ENCODE measurements at regions not wholly inside any gene's neighbourhood (a gene's known extent, or its start where the extent isn't known, plus 50 kb on each side); places are given as distances from the start of the nearest gene placed in this dataset.

GRCh38 chr6:22021966-22022365, 274.9 kb downstream of the PRL start:
- no peak for DNase-seq (ENCODE audit: low spot score)

- no peak for DNase-seq (ENCODE audit: low spot score)
Measured at GRCh38 chr6:22023937-22024336, 272.9 kb downstream of the PRL start.

- no peak for DNase-seq (ENCODE audit: low spot score)
Measured at GRCh38 chr6:22024973-22025467, 271.8 kb downstream of the PRL start.

- DNase-seq (ENCODE audit: low spot score), result no peak
Measured at GRCh38 chr6:22025468-22026163, 271.2 kb downstream of the PRL start.

GRCh38 chr6:22026164-22026678, 270.6 kb downstream of the PRL start:
- DNase-seq (ENCODE audit: low spot score), result no peak

- DNase-seq (ENCODE audit: low spot score), result no peak
Measured at GRCh38 chr6:22027040-22027725, 269.7 kb downstream of the PRL start.

- no peak for DNase-seq (ENCODE audit: low spot score)
Measured at GRCh38 chr6:22028403-22029090, 268.3 kb downstream of the PRL start.

GRCh38 chr6:22029171-22029570, 267.7 kb downstream of the PRL start:
- no peak for DNase-seq (ENCODE audit: low spot score)

- no peak for DNase-seq (ENCODE audit: low spot score)
Measured at GRCh38 chr6:22030730-22031619, 265.9 kb downstream of the PRL start.

- no peak for DNase-seq (ENCODE audit: low spot score)
Measured at GRCh38 chr6:22035690-22036089, 261.1 kb downstream of the PRL start.

- peak; percentile 61 for DNase-seq (ENCODE audit: low spot score)
Measured at GRCh38 chr6:22036275-22036674, 260.6 kb downstream of the PRL start.

- DNase-seq (ENCODE audit: low spot score), result no peak
Measured at GRCh38 chr6:22036699-22037098, 260.1 kb downstream of the PRL start.

GRCh38 chr6:22041797-22042480, 254.9 kb downstream of the PRL start:
- no peak for DNase-seq (ENCODE audit: low spot score)

GRCh38 chr6:22042706-22043105, 254.1 kb downstream of the PRL start:
- no peak for DNase-seq (ENCODE audit: low spot score)

GRCh38 chr6:22043284-22043962, 253.4 kb downstream of the PRL start:
- no peak for DNase-seq (ENCODE audit: low spot score)

- DNase-seq (ENCODE audit: low spot score), result no peak
Measured at GRCh38 chr6:22045261-22045912, 251.4 kb downstream of the PRL start.

- no peak for DNase-seq (ENCODE audit: low spot score)
Measured at GRCh38 chr6:22049002-22049401, 247.8 kb downstream of the PRL start.

GRCh38 chr6:22053391-22053997, 243.3 kb downstream of the PRL start:
- DNase-seq (ENCODE audit: low spot score), result no peak

- DNase-seq (ENCODE audit: low spot score), result no peak
Measured at GRCh38 chr6:22056398-22056797, 240.4 kb downstream of the PRL start.

All from ureter (tissue), 1 donor.